T-helper 2 cell treated with Interferon-gamma antibody and Interleukin-4, amounts not matched to agents 5 μg/mL and 100 μg/mL, for 36 hours (primary cell): ENCODE measurements at regions not wholly inside any gene's neighbourhood (a gene's known extent, or its start where the extent isn't known, plus 50 kb on each side); places are given as distances from the start of the nearest gene placed in this dataset.
"Not testable (repeated sequence)": the region's sequence is repeated elsewhere in the genome, so short reads cannot be mapped to it uniquely, and the experiment has no call there.

ENCODE experiments used
- DNase-seq: peaks from one replicate; pipeline ENCODE4 v3.0.0; 2021; ENCODE audit warnings: low spot score
- H3K27ac Mint-ChIP-seq: one replicate; pipeline ENCODE4 v1.8.0; 2021; ENCODE audit warnings: mild to moderate bottlenecking, mixed read lengths
- H3K27me3 Mint-ChIP-seq: one replicate; pipeline ENCODE4 v1.8.0; 2021; ENCODE audit warnings: low read depth, mixed read lengths
- H3K36me3 Mint-ChIP-seq: one replicate; pipeline ENCODE4 v1.8.0; 2021; ENCODE audit warnings: low read depth, mixed read lengths
- H3K4me1 Mint-ChIP-seq: one replicate; pipeline ENCODE4 v1.8.0; 2021; ENCODE audit warnings: low read depth, mixed read lengths
- H3K4me3 Mint-ChIP-seq: one replicate; pipeline ENCODE4 v1.8.0; 2022; ENCODE audit warnings: mild to moderate bottlenecking, moderate library complexity, mixed read lengths
- H3K9me3 Mint-ChIP-seq: one replicate; pipeline ENCODE4 v1.8.0; 2021; ENCODE audit warnings: mixed read lengths

DNA sequence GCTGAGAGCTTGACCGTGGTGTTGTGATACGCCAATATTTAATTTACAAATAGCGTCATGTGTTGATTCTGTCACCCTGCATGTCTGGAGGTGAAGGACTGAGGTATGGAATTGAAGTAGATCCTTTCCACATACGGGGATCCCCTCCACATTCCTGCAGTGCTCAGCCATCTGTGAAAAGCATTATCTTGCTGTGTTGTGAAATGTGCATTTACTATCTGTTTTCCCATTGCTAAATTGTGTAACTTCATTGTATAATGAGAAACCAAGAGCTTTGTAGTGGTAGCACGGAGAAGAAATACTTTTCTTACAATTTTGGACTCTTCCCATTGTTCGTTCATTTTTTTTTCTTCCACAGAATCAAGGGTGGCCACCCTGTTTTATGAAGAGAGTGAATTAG, 577.3 kb upstream of the ZP4 start:
- no peak overlapping the region for H3K27ac Mint-ChIP-seq
- DNase-seq = no peak

DNA sequence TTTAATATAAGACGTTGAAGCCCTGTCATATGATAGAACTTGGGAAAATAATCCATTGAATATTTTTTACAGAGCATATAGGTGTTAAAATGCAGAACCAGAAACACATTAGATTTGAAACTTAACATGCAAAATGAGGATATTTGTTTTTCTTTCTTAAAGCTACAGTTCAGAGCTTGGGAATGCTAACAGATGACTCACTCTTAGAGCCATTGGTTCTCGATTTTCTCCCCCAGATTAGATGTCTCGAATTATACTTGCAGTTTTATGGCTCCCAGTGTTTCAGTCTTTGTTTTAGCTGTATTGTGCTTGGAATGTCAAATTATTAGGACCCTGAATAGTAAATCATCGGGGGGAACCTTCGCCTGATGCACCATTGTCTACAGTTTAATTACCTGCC, 575.7 kb upstream of the ZP4 start:
- H3K27ac Mint-ChIP-seq = no peak overlapping the region
- H3K9me3 Mint-ChIP-seq = peaks cover 40% of the 10 kb centered on the region
- DNase-seq = no peak
- no peaks in the 10 kb centered on the region for H3K36me3 Mint-ChIP-seq
- no peaks in the 10 kb centered on the region for H3K27me3 Mint-ChIP-seq
- H3K4me3 Mint-ChIP-seq = no peak overlapping the region
- H3K4me1 Mint-ChIP-seq = no peaks in the 10 kb centered on the region

More for the DNA sequence above, 577.3 kb upstream of the ZP4 start:
- Mint-ChIP-seq H3K36me3 (no peaks in the 10 kb centered on the region), H3K4me3 (no peak overlapping the region), H3K27me3 (no peaks in the 10 kb centered on the region), H3K9me3 (peaks cover 30% of the 10 kb centered on the region), H3K4me1 (no peaks in the 10 kb centered on the region)

DNA sequence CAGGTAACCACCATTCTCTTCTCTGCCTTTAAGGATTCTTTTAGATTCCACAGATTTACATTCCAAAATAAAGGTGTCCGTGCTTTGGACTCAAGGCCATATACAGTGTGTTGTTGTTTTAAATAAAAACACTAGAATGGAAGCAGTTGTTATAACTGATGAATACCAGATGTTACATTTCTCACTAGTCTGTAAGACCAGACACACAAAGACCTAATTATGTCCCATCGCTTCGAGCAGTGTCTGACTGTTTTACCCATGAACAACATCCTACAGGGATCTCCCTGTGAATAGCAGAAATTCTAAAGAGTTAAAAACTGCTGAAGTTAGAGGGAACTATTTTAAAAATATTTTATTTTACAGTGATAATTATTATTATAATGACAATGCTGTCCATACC, 574.7 kb upstream of the ZP4 start:
- Mint-ChIP-seq H3K4me3 (no peak overlapping the region), H3K27ac (no peak overlapping the region), H3K4me1 (no peaks in the 10 kb centered on the region), H3K36me3 (no peaks in the 10 kb centered on the region), H3K9me3 (peaks cover 37% of the 10 kb centered on the region), H3K27me3 (no peaks in the 10 kb centered on the region)
- no peak for DNase-seq

DNA sequence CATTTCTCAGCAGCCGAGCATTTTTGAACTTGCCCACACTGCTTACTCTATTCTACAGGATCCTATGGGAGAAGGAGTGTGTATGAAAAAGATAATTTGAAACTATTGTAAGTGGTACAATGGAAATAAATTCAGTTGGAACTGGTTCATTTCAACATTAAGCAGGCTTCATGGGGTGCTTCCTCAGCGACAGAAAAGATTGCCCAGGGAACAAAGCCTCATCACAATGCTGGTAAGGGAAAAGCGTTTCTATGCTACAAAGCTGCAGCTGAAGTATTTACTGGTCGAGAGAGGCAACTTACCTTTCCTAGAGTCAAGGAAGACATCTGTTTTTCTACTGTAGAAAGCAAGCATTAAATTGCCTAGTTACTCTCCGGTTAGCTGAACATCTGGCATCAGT, 568.2 kb upstream of the ZP4 start:
- H3K27ac Mint-ChIP-seq = no peak overlapping the region
- no peak for DNase-seq
- no peak overlapping the region for H3K4me3 Mint-ChIP-seq
- H3K36me3 Mint-ChIP-seq = no peaks in the 10 kb centered on the region
- H3K4me1 Mint-ChIP-seq = no peaks in the 10 kb centered on the region
- H3K9me3 Mint-ChIP-seq = peaks cover 25% of the 10 kb centered on the region
- H3K27me3 Mint-ChIP-seq = no peaks in the 10 kb centered on the region

DNA sequence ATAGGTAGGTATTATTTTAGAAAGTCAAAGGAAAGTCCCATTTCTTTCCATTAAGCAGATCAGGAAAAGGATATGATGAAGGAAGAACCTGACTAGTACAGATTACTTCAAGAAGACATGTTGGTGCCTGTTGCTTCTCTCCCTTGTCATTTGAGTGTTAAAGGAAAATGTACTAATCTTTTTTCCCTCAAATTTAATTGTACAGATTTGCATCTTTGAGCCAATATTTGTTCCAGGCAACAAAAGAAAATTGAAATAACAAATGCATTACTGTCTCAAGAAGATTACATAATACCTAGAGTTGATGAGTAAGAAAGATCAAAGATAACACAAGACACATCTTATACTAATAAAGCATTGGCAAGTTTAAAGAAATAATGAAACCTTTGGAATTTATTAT, 566.9 kb upstream of the ZP4 start:
- H3K27me3 Mint-ChIP-seq = no peaks in the 10 kb centered on the region
- H3K27ac Mint-ChIP-seq = no peak overlapping the region
- H3K9me3 Mint-ChIP-seq = peaks cover 18% of the 10 kb centered on the region
- H3K4me3 Mint-ChIP-seq = no peak overlapping the region
- no peaks in the 10 kb centered on the region for H3K36me3 Mint-ChIP-seq
- no peak for DNase-seq
- H3K4me1 Mint-ChIP-seq = no peaks in the 10 kb centered on the region

DNA sequence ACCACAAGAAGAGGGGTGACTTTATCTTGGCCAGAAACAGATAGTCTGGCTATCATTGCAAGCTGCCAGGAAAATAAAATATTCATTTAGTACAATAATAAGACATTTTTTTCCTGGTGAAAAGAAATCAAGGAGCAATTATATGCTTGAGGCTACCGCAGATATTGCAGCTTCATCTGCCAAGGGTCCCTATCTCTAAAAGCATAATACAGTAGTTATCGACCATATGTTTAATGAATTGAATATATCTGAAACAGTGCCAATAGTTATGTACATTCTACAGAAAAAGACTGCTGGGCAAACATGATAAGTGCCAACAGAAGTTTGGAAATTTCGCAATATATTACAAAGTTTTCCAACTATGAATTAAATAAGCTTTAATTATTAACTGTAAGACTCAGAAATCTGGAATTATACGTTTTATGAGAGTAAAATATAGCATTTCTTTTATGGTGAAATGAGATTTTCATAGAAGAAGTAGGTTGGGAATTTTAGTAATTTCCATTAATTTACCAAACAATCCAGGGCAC, 561.1 kb upstream of the ZP4 start:
- DNase-seq = no peak
- no peaks in the 10 kb centered on the region for H3K4me1 Mint-ChIP-seq
- no peak overlapping the region for H3K27ac Mint-ChIP-seq
- no peak overlapping the region for H3K4me3 Mint-ChIP-seq
- H3K36me3 Mint-ChIP-seq = no peaks in the 10 kb centered on the region
- H3K9me3 Mint-ChIP-seq = no peaks in the 10 kb centered on the region
- no peaks in the 10 kb centered on the region for H3K27me3 Mint-ChIP-seq

DNA sequence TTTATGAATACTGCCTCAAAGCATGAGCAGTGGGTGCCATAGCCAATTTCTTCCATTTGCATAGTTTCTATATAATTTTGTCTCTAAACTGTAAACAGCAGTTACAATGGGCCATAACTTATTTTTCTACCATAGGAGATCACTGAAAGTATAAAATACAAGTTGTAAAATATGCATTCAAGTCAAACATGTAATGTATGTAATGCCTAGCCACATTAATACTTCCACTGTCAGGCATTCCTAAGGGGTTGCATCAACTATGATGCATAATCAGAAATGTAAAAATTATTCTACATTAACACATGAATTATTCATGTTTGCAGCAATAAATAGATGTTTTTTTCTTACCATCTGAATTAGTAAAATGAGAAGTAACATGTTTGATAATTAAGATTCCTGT, 560.3 kb upstream of the ZP4 start:
- no peak for DNase-seq
- no peak overlapping the region for H3K4me3 Mint-ChIP-seq
- no peaks in the 10 kb centered on the region for H3K4me1 Mint-ChIP-seq
- no peaks in the 10 kb centered on the region for H3K9me3 Mint-ChIP-seq
- no peaks in the 10 kb centered on the region for H3K36me3 Mint-ChIP-seq
- no peak overlapping the region for H3K27ac Mint-ChIP-seq
- no peaks in the 10 kb centered on the region for H3K27me3 Mint-ChIP-seq

DNA sequence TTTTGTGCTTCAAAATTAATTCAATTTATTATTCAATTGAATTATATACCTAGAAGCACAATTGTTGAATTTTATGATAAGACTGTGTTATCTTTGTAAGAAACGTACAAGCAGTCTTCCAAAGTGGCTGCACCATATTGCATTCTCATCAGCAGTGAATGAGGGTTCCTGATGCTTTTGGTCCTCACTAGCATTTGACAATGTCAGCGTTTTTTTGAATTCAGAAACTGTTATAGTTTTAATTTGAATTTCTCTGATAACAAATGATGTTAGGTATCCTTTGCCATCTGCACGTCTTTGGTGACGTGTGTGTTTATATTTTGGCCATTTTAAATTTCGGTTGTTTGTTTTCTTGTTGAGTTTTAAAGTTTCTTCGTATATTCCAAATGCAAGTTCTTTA, 553.0 kb upstream of the ZP4 start:
- DNase-seq = no peak
- no peaks in the 10 kb centered on the region for H3K36me3 Mint-ChIP-seq
- no peaks in the 10 kb centered on the region for H3K27me3 Mint-ChIP-seq
- no peaks in the 10 kb centered on the region for H3K4me1 Mint-ChIP-seq
- H3K27ac Mint-ChIP-seq = no peak overlapping the region
- H3K4me3 Mint-ChIP-seq = no peak overlapping the region
- peaks cover 7% of the 10 kb centered on the region for H3K9me3 Mint-ChIP-seq

DNA sequence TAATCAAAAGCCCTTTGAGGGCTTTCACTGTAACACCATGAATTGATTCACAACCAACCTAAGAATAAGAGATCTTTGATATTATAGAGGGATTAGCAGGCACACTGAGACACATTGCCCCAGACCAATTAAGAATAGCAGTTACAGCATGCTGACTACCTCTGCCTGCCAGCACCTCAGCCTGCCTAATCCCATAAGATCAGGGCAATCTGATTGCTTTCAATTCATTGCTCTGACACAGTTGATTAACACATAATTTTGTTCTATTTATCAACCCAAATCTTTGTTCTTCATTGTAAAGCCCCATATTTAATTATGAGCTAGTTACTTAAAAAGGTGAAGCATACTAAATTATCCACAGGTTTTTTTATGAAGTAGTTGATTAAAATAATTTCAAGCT, 548.8 kb upstream of the ZP4 start:
- H3K4me1 Mint-ChIP-seq = no peaks in the 10 kb centered on the region
- DNase-seq = no peak
- no peak overlapping the region for H3K4me3 Mint-ChIP-seq
- H3K9me3 Mint-ChIP-seq = peaks cover 7% of the 10 kb centered on the region
- H3K36me3 Mint-ChIP-seq = no peaks in the 10 kb centered on the region
- H3K27me3 Mint-ChIP-seq = no peaks in the 10 kb centered on the region
- H3K27ac Mint-ChIP-seq = no peak overlapping the region

DNA sequence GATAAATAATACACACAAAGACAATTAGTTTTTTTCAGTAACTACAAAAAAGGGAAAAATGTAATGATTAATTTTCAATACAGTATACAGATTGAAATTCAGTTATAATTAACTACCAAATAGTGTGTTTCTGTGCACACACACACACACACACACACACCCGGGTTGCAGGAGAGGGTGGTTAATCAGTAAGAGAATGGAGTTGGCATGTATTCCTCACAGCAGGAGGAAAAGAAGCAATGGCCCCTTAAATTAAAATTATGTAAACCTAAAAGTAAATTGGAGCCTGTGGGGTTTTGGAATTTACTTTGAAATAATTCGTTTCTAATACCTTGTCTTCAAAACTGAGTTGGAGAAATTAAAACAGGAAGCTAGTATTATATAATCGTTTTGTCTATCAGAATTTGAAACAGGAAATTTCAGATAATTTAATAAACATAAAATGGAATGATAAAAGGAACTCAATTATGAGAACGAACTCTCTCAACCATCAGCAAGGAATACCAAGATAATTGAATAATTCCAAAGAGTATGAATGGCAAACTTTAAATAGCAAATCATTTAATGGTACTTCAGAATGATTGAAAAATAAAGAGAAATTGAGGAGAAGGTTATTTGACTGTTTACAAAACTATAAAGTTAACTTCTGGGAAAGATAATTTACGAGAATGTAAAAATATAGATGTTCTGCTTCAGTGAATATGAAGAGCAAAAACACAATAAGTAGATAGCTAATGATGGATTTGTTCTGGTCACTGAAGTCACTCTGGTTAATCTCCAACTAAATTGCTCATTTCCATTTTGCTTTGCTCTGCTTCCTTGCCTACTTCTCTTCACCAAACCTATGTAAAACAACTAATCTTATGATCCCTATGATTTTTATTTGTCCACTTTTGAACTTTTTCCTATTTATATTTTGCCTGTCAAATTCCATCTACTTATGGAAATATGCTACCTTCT, 547.9 kb upstream of the ZP4 start:
- Mint-ChIP-seq H3K36me3 (no peaks in the 10 kb centered on the region), H3K9me3 (peaks cover 3% of the 10 kb centered on the region)

DNA sequence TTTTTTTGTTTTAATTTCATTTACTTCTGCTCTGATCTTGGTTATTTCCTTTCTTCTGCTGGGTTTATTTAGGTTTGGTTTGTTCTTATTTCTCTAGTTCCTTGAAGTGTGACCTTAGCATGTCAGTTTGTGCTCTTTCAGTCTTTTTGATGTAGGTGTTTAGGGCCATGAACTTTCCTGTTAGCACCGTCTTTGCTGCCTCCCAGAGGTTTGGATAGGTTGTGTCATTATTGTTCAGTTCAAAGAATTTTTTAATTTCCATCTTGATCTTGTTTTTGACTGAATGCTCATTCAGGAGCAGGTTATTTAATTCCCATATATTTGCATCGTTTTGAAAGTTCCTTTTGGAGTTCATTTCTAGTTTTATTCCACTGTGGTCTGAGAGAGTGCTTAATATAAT, 539.0 kb upstream of the ZP4 start:
- peaks cover 18% of the 10 kb centered on the region for H3K9me3 Mint-ChIP-seq
- not testable (repeated sequence) for H3K4me3 Mint-ChIP-seq, H3K27ac Mint-ChIP-seq, H3K36me3 Mint-ChIP-seq, H3K27me3 Mint-ChIP-seq, H3K4me1 Mint-ChIP-seq, DNase-seq

More for the DNA sequence above, 547.9 kb upstream of the ZP4 start:
- Mint-ChIP-seq H3K4me1 (no peaks in the 10 kb centered on the region), H3K27ac (no peak overlapping the region), H3K4me3 (no peak overlapping the region), H3K27me3 (no peaks in the 10 kb centered on the region)
- DNase-seq = no peak

DNA sequence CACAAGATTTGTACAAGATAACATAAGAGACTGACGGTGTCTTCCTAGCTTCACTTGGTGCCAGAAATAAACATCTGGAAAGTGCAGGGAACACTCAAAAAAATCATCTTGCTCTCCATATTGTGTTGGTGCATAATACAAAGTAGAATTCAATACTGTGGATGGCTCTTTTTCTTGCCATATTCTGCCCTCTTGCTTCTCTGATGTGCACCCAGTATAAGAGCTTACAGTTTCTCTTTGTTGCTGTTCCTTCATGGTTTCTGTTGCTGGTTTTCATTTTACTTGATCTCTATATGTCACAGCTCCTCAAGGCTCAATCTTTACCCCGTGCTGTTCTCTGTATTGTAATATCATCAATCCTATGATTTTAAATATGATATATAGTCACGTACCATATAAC, 528.5 kb upstream of the ZP4 start:
- Mint-ChIP-seq H3K4me1 (no peaks in the 10 kb centered on the region), H3K27ac (no peak overlapping the region), H3K4me3 (no peak overlapping the region)

DNA sequence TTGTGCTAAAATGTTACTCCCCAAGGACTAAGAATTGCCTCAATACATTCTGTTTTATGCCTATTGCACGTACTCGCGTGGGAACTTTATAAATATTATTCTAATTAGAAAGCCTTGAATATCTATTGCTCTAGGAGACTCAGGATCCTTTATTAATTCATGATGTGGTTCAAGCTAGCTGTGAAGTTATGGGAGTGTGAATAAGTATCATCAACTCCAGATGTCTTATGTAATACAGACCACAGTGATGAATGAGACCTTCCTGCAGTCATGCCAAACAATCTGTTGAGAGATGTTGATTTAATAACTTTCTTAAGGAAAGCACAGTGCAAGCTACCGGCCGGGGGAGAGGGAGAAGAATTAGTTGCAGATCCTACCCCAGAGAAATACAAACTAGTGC, 519.2 kb upstream of the ZP4 start:
- H3K27ac Mint-ChIP-seq = no peak overlapping the region
- DNase-seq = no peak
- H3K9me3 Mint-ChIP-seq = peaks cover 7% of the 10 kb centered on the region
- no peaks in the 10 kb centered on the region for H3K36me3 Mint-ChIP-seq
- no peaks in the 10 kb centered on the region for H3K4me1 Mint-ChIP-seq
- no peaks in the 10 kb centered on the region for H3K27me3 Mint-ChIP-seq
- H3K4me3 Mint-ChIP-seq = no peak overlapping the region

More for the DNA sequence above, 528.5 kb upstream of the ZP4 start:
- no peak for DNase-seq
- H3K27me3 Mint-ChIP-seq = no peaks in the 10 kb centered on the region
- H3K36me3 Mint-ChIP-seq = no peaks in the 10 kb centered on the region
- H3K9me3 Mint-ChIP-seq = peaks cover 3% of the 10 kb centered on the region

DNA sequence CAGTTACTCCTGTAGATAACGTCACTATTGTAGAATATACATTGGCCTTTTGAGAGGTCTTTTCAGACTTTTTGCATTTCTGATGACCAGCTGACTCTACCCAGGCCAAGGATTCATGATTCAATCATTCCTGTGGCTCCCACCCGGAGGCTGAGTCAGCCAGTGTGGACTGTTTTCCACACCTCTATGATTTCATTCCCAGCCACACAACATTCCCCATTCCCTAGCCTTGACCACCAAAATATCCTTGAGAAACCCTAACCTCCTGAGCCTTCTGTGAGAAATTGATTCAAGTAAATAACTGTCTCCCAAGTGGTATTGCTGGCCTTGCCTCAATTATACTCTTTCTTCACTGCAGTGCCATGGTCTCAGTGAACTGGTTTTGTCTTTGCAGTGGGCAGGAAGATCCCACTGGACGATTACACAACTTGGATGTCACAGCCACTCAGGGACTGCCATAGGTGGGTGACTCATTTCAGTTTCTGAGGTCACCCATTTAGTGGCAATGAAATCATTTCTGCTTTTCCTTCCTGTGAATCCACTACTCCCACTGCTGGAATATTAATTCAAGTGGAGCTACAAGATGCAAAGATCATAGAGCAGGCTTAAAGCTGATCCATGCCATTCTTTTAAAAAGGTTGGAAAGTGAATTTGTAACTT, 518.6 kb upstream of the ZP4 start:
- DNase-seq = no peak
- H3K4me1 Mint-ChIP-seq = no peaks in the 10 kb centered on the region
- no peak overlapping the region for H3K4me3 Mint-ChIP-seq
- H3K36me3 Mint-ChIP-seq = no peaks in the 10 kb centered on the region
- H3K9me3 Mint-ChIP-seq = peaks cover 7% of the 10 kb centered on the region
- H3K27ac Mint-ChIP-seq = no peak overlapping the region
- no peaks in the 10 kb centered on the region for H3K27me3 Mint-ChIP-seq
